H1 (cell line): ENCODE measurements at regions not wholly inside any gene's neighbourhood (a gene's known extent, or its start where the extent isn't known, plus 50 kb on each side); places are given as distances from the start of the nearest gene placed in this dataset.

Experiments
- CTCF ChIA-PET: fragments of 300-600 bp; sonication (Branson Sonifier 250); formaldehyde crosslinking; loops from one replicate; lab custom pipeline; 2021; ENCODE audit not compliant: partially characterized antibody; lab: Charles Lee
- POLR2A ChIA-PET: fragments of 300-600 bp; sonication (Branson Sonifier 250); formaldehyde crosslinking; loops from one replicate; lab custom pipeline; 2021; ENCODE audit warnings: inconsistent platforms; ENCODE audit not compliant: partially characterized antibody; lab: Charles Lee
- DNase-seq, 2 experiments: peaks; one replicate each; pipeline versions ENCODE4 v3.0.0 to v3.0.0-alpha.2; 2010 to 2022; ENCODE audit warnings: low spot score in 2 of 2, low read depth in 1 of 2, mixed read lengths in 1 of 2
- FAIRE-seq: peaks from 2 replicates; lab custom pipeline; 2011; peaks lifted over from hg19 to GRCh38; lab: Jason Lieb, UNC
- H2AFZ ChIP-seq: 2 replicates; pipeline ENCODE4 v1.8.1; 2012; ENCODE audit warnings: low read length, inconsistent platforms
- H2AK5ac ChIP-seq: 2 replicates; pipeline ENCODE4 v1.6.1; 2013; ENCODE audit warnings: low read depth, low read length
- H2BK120ac ChIP-seq: replicated peaks from 2 replicates; pipeline ENCODE3; 2013; ENCODE audit warnings: low read depth, low read length, inconsistent platforms
- H2BK12ac ChIP-seq: 2 replicates; pipeline ENCODE4 v1.6.1; 2013; ENCODE audit warnings: low read depth, low read length
- H2BK15ac ChIP-seq: 2 replicates; pipeline ENCODE4 v1.6.1; 2013; ENCODE audit warnings: low read length
- H2BK20ac ChIP-seq: 2 replicates; pipeline ENCODE4 v1.6.1; 2013; ENCODE audit warnings: low read length
- H2BK5ac ChIP-seq: 2 replicates; pipeline ENCODE4 v1.6.1; 2013; ENCODE audit warnings: low read depth, low read length
- H3K14ac ChIP-seq: 2 replicates; pipeline ENCODE4 v1.6.1; 2013; ENCODE audit warnings: inconsistent platforms; ENCODE audit not compliant: insufficient read length
- H3K18ac ChIP-seq: 2 replicates; pipeline ENCODE4 v1.6.1; 2013; ENCODE audit warnings: low read length; ENCODE audit errors: extremely low read depth
- H3K23ac ChIP-seq: 2 replicates; pipeline ENCODE4 v1.6.1; 2013; ENCODE audit warnings: inconsistent platforms; ENCODE audit not compliant: insufficient read length
- H3K23me2 ChIP-seq: 2 replicates; pipeline ENCODE4 v1.6.1; 2013; ENCODE audit warnings: low read depth, low read length
- H3K27ac ChIP-seq: 2 replicates; pipeline ENCODE4 v1.6.1; 2011; ENCODE audit warnings: low read depth, low read length, inconsistent platforms
- H3K27me3 ChIP-seq, 4 experiments: replicated peaks in 1 of 4; 1 replicate in 1 of 4; 2 replicates in 3 of 4; pipeline versions ENCODE4 v1.6.1 to v1.8.1; 2011 to 2013; ENCODE audit warnings: low read length in 3 of 4, mild to moderate bottlenecking in 3 of 4, inconsistent platforms in 2 of 4, mixed read lengths in 2 of 4, moderate library complexity in 1 of 4; ENCODE audit not compliant: control insufficient read depth in 3 of 4, insufficient read depth in 3 of 4; ENCODE audit errors: extremely low read depth in 1 of 4
- H3K36me3 ChIP-seq, 4 experiments: 2 replicates each; pipeline versions ENCODE4 v1.6.1 to v1.8.1; 2011 to 2013; ENCODE audit warnings: mild to moderate bottlenecking in 4 of 4, low read length in 3 of 4, moderate library complexity in 2 of 4, control low read depth in 1 of 4, inconsistent platforms in 1 of 4; ENCODE audit not compliant: insufficient read depth in 4 of 4, control insufficient read depth in 2 of 4
- H3K4ac ChIP-seq: replicated peaks from 2 replicates; pipeline ENCODE3; 2013; ENCODE audit warnings: low read length, low read depth, mixed read lengths, inconsistent platforms; ENCODE audit not compliant: insufficient read length
- H3K4me1 ChIP-seq, 4 experiments: replicated peaks in 1 of 4; 1 replicate in 1 of 4; 2 replicates in 3 of 4; pipeline versions ENCODE4 v1.6.1 to v1.8.1; 2011 to 2013; ENCODE audit warnings: low read length in 3 of 4, inconsistent platforms in 2 of 4, mixed read lengths in 1 of 4; ENCODE audit not compliant: insufficient read depth in 4 of 4, control insufficient read depth in 3 of 4
- H3K4me2 ChIP-seq, 2 experiments: 2 replicates each; pipeline versions ENCODE4 v1.6.1 to v1.8.1; 2011 to 2013; ENCODE audit warnings: low read depth in 2 of 2, low read length in 2 of 2, control low read depth in 1 of 2, inconsistent platforms in 1 of 2, mild to moderate bottlenecking in 1 of 2; ENCODE audit not compliant: insufficient read depth in 1 of 2
- H3K4me3 ChIP-seq, 4 experiments: fragments of 200-600, 300-600 bp in 1 of 4; sonication (generic), shearing (Covaris generic), sonication (Bioruptor Twin) in 1 of 4; 2 replicates each; pipeline versions ENCODE4 v1.5.1 to v1.8.1; 2011 to 2016; ENCODE audit warnings: low read length in 4 of 4, low read depth in 3 of 4, control low read depth in 2 of 4, inconsistent platforms in 2 of 4, mild to moderate bottlenecking in 2 of 4, mixed read lengths in 1 of 4, moderate library complexity in 1 of 4; ENCODE audit not compliant: insufficient read depth in 2 of 4; ENCODE audit errors: extremely low read depth in 1 of 4
- H3K56ac ChIP-seq: replicated peaks from 2 replicates; pipeline ENCODE3; 2013; ENCODE audit warnings: low read depth, mild to moderate bottlenecking, mixed read lengths, low read length, inconsistent platforms; ENCODE audit not compliant: insufficient read length
- H3K79me1 ChIP-seq: 2 replicates; pipeline ENCODE4 v1.6.1; 2013; ENCODE audit warnings: low read depth, low read length, control low read depth
- H3K79me2 ChIP-seq, 2 experiments: 2 replicates each; pipeline versions ENCODE4 v1.6.1 to v1.8.1; 2012 to 2013; ENCODE audit warnings: low read length in 2 of 2, mild to moderate bottlenecking in 2 of 2, inconsistent platforms in 1 of 2; ENCODE audit not compliant: insufficient read depth in 2 of 2, control insufficient read depth in 1 of 2
- H3K9ac ChIP-seq, 4 experiments: replicated peaks in 1 of 4; 1 replicate in 1 of 4; 2 replicates in 3 of 4; pipeline versions ENCODE4 v1.6.1 to v1.8.1; 2011 to 2013; ENCODE audit warnings: low read depth in 3 of 4, low read length in 3 of 4, control low read depth in 2 of 4, mild to moderate bottlenecking in 2 of 4, moderate library complexity in 2 of 4, inconsistent platforms in 1 of 4; ENCODE audit errors: extremely low read depth in 1 of 4
- H3K9me3 ChIP-seq, 2 experiments: 2 replicates each; pipeline versions ENCODE4 v1.6.1 to v1.8.1; 2012 to 2013; ENCODE audit warnings: mild to moderate bottlenecking in 2 of 2, moderate library complexity in 2 of 2, control low read depth in 1 of 2, inconsistent platforms in 1 of 2, low read depth in 1 of 2, low read length in 1 of 2, mixed read lengths in 1 of 2; ENCODE audit not compliant: insufficient read depth in 2 of 2
- H4K20me1 ChIP-seq, 2 experiments: replicated peaks in 1 of 2; 2 replicates each; pipeline versions ENCODE3 to v1.8.1; 2011 to 2013; ENCODE audit warnings: inconsistent platforms in 2 of 2, low read length in 2 of 2, mild to moderate bottlenecking in 1 of 2; ENCODE audit not compliant: insufficient read depth in 2 of 2, control insufficient read depth in 1 of 2
- H4K5ac ChIP-seq: 2 replicates; pipeline ENCODE4 v1.6.1; 2013; ENCODE audit warnings: low read length, low read depth, mixed read lengths, inconsistent platforms; ENCODE audit not compliant: insufficient read length
- H4K8ac ChIP-seq: 2 replicates; pipeline ENCODE4 v1.8.0; 2013; ENCODE audit warnings: mild to moderate bottlenecking, moderate library complexity, low read length, inconsistent platforms; ENCODE audit not compliant: insufficient read depth; ENCODE audit errors: extremely low read depth
- H4K91ac ChIP-seq: replicated peaks from 2 replicates; pipeline ENCODE3; 2013; ENCODE audit warnings: low read length, mixed read lengths, inconsistent platforms; ENCODE audit not compliant: insufficient read length
- JUN ChIP-seq: IDR thresholded peaks from 2 replicates; pipeline ENCODE4 v1.6.1; 2011; ENCODE audit warnings: low read depth, mild to moderate bottlenecking, improper control_type of control experiment, low read length
- SAP30 ChIP-seq: fragments of 300-600 bp; sonication (generic); IDR thresholded peaks from 2 replicates; pipeline ENCODE4 v1.7.1; 2012; ENCODE audit warnings: low read length, moderate library complexity, mild to moderate bottlenecking, inconsistent platforms; ENCODE audit not compliant: insufficient read depth, insufficient replicate concordance
- SUZ12 ChIP-seq: fragments of 200-600 bp; sonication (generic); IDR thresholded peaks from 2 replicates; pipeline ENCODE4 v1.6.1; 2012; ENCODE audit warnings: mild to moderate bottlenecking, inconsistent platforms, low read length, moderate library complexity, mixed read lengths
- WGBS, 2 experiments: shearing (Covaris generic) in 1 of 2; methylation state at CpG; one replicate each; pipeline versions ENCODE4 v1.1.6 to v1.1.7; 2013 to 2015; ENCODE audit warnings: low lambda C conversion rate in 2 of 2, mixed read lengths in 2 of 2, inconsistent platforms in 1 of 2, low coverage in 1 of 2, missing lambda C conversion rate in 1 of 2; ENCODE audit not compliant: insufficient replicate concordance in 2 of 2, insufficient coverage in 1 of 2, insufficient read length in 1 of 2; ENCODE audit errors: extremely low coverage in 1 of 2, missing lambda C conversion rate in 1 of 2; 5-methylcytosine and 5-hydroxymethylcytosine counted together

GRCh38 chr5:54902791-54903473 is 82.5 kb downstream of the ESM1 start:
- Histone ChIP-seq H3K4me2 (no peak overlapping the region), H2BK5ac (no peak overlapping the region), H2AK5ac (no peak overlapping the region), H3K4me1 (no peaks in the 10 kb centered on the region), H3K23me2 (no peaks in the 10 kb centered on the region), H4K8ac (no peak overlapping the region), H4K91ac (no peak overlapping the region), H2BK120ac (no peak overlapping the region), H3K23ac (no peak overlapping the region), H4K20me1 (no peaks in the 10 kb centered on the region), H3K9me3 (no peaks in the 10 kb centered on the region), H3K36me3 (no peaks in the 10 kb centered on the region), H3K4ac (no peak overlapping the region), H2BK12ac (no peak overlapping the region), H3K56ac (no peak overlapping the region), H3K9ac (no peak overlapping the region), H3K14ac (no peak overlapping the region), H3K27ac (no peak overlapping the region), H3K79me1 (no peaks in the 10 kb centered on the region), H3K27me3 (no peaks in the 10 kb centered on the region), H3K4me3 (no peak overlapping the region), H3K79me2 (no peaks in the 10 kb centered on the region), H2BK20ac (no peak overlapping the region), H2BK15ac (no peak overlapping the region), H4K5ac (no peak overlapping the region), H2AFZ (no peak overlapping the region), H3K18ac (no peak overlapping the region)
- 90% methylated on average over 2 of the region's 2 CpGs; no CpG with 5 or more reads in 1 of the 2 experiments for WGBS, 2 experiments
- TF ChIP-seq SAP30 = no peak
- TF ChIP-seq SUZ12 = no peak
- TF ChIP-seq JUN = no peak
- CTCF ChIA-PET = interaction anchor here (1.3 to 9.3 kb wide), 11 partner anchors 16 to 386 kb away, joined by 3 to 106 read pairs (median 10); partner anchors contain the start of genes GPX8 and SNX18
- POLR2A ChIA-PET = no interaction called here
- FAIRE-seq (no peak), DNase-seq (no peak)
